IPS-15b (cell line): ENCODE measurements at regions not wholly inside any gene's neighbourhood (a gene's known extent, or its start where the extent isn't known, plus 50 kb on each side); places are given as distances from the start of the nearest gene placed in this dataset.

Source experiments
- H3K27me3 ChIP-seq: one replicate; pipeline ENCODE4 v1.6.1; 2013; ENCODE audit warnings: low read length; ENCODE audit not compliant: control insufficient read depth, insufficient read depth
- H3K36me3 ChIP-seq: one replicate; pipeline ENCODE4 v1.6.1; 2013; ENCODE audit warnings: low read length; ENCODE audit not compliant: control insufficient read depth, insufficient read depth
- H3K4me1 ChIP-seq: one replicate; pipeline ENCODE4 v1.6.1; 2013; ENCODE audit warnings: mild to moderate bottlenecking, low read length; ENCODE audit not compliant: control insufficient read depth, insufficient read depth
- H3K4me3 ChIP-seq: one replicate; pipeline ENCODE4 v1.5.1; 2013; ENCODE audit warnings: low read depth, low read length
- H3K9ac ChIP-seq: one replicate; pipeline ENCODE4 v1.6.1; 2013; ENCODE audit warnings: low read depth, mild to moderate bottlenecking, low read length
- H3K9me3 ChIP-seq: one replicate; pipeline ENCODE4 v1.6.1; 2013; ENCODE audit warnings: mild to moderate bottlenecking, low read length; ENCODE audit not compliant: control insufficient read depth, insufficient read depth

- H3K4me3 ChIP-seq: no peak overlapping the region
- H3K27me3 ChIP-seq: no peaks in the 10 kb centered on the region
- H3K9ac ChIP-seq: no peak overlapping the region
- H3K36me3 ChIP-seq: no peaks in the 10 kb centered on the region
- H3K9me3 ChIP-seq: no peaks in the 10 kb centered on the region
- H3K4me1 ChIP-seq: no peaks in the 10 kb centered on the region
Measured at GRCh38 chr17:21522755-21523336, 146.7 kb downstream of the KCNJ12 start.

- Histone ChIP-seq H3K36me3 (no peaks in the 10 kb centered on the region), H3K4me3 (no peak overlapping the region)
Measured at GRCh38 chr17:21523497-21524210, 147.5 kb downstream of the KCNJ12 start.

GRCh38 chr17:21524211-21524591 is 148.0 kb downstream of the KCNJ12 start:
- H3K4me1 ChIP-seq: no peaks in the 10 kb centered on the region
- H3K9me3 ChIP-seq: no peaks in the 10 kb centered on the region
- no peak overlapping the region for H3K9ac ChIP-seq
- H3K27me3 ChIP-seq: no peaks in the 10 kb centered on the region
- no peaks in the 10 kb centered on the region for H3K36me3 ChIP-seq
- no peak overlapping the region for H3K4me3 ChIP-seq

More at GRCh38 chr17:21523497-21524210, 147.5 kb downstream of the KCNJ12 start:
- H3K4me1 ChIP-seq: no peaks in the 10 kb centered on the region
- H3K9ac ChIP-seq: no peak overlapping the region
- no peaks in the 10 kb centered on the region for H3K9me3 ChIP-seq
- no peaks in the 10 kb centered on the region for H3K27me3 ChIP-seq

- Histone ChIP-seq H3K9me3 (no peaks in the 10 kb centered on the region), H3K36me3 (no peaks in the 10 kb centered on the region), H3K4me3 (no peak overlapping the region), H3K4me1 (no peaks in the 10 kb centered on the region), H3K27me3 (no peaks in the 10 kb centered on the region), H3K9ac (no peak overlapping the region)
Measured at GRCh38 chr17:21525464-21526130, 149.4 kb downstream of the KCNJ12 start.

- no peaks in the 10 kb centered on the region for H3K9me3 ChIP-seq
- no peak overlapping the region for H3K4me3 ChIP-seq
- H3K4me1 ChIP-seq: no peaks in the 10 kb centered on the region
- no peaks in the 10 kb centered on the region for H3K36me3 ChIP-seq
- H3K27me3 ChIP-seq: no peaks in the 10 kb centered on the region
- no peak overlapping the region for H3K9ac ChIP-seq
Measured at GRCh38 chr17:21528031-21528695, 152.0 kb downstream of the KCNJ12 start.

- no peaks in the 10 kb centered on the region for H3K4me1 ChIP-seq
- H3K9ac ChIP-seq: no peak overlapping the region
- no peaks in the 10 kb centered on the region for H3K9me3 ChIP-seq
- no peak overlapping the region for H3K4me3 ChIP-seq
- peaks cover 4% of the 10 kb centered on the region for H3K36me3 ChIP-seq
- H3K27me3 ChIP-seq: no peaks in the 10 kb centered on the region
Measured at GRCh38 chr17:21530311-21530710, 154.2 kb downstream of the KCNJ12 start.

GRCh38 chr17:21530841-21531240 is 154.7 kb downstream of the KCNJ12 start:
- no peak overlapping the region for H3K4me3 ChIP-seq
- H3K9ac ChIP-seq: no peak overlapping the region
- H3K4me1 ChIP-seq: no peaks in the 10 kb centered on the region
- no peaks in the 10 kb centered on the region for H3K9me3 ChIP-seq
- H3K36me3 ChIP-seq: peaks cover 4% of the 10 kb centered on the region
- no peaks in the 10 kb centered on the region for H3K27me3 ChIP-seq

- Histone ChIP-seq H3K9me3 (no peaks in the 10 kb centered on the region), H3K27me3 (no peaks in the 10 kb centered on the region), H3K9ac (no peak overlapping the region), H3K36me3 (peaks cover 4% of the 10 kb centered on the region), H3K4me1 (no peaks in the 10 kb centered on the region), H3K4me3 (no peak overlapping the region)
Measured at GRCh38 chr17:21532763-21533385, 156.7 kb downstream of the KCNJ12 start.

- no peaks in the 10 kb centered on the region for H3K27me3 ChIP-seq
- peaks cover 4% of the 10 kb centered on the region for H3K36me3 ChIP-seq
- H3K9me3 ChIP-seq: no peaks in the 10 kb centered on the region
- H3K9ac ChIP-seq: no peak overlapping the region
- H3K4me3 ChIP-seq: no peak overlapping the region
- no peaks in the 10 kb centered on the region for H3K4me1 ChIP-seq
Measured at GRCh38 chr17:21535686-21536375, 156.5 kb upstream of the KCNJ18 start.

- H3K36me3 ChIP-seq: peaks cover 4% of the 10 kb centered on the region
- H3K4me1 ChIP-seq: no peaks in the 10 kb centered on the region
- no peak overlapping the region for H3K9ac ChIP-seq
- no peaks in the 10 kb centered on the region for H3K9me3 ChIP-seq
- no peak overlapping the region for H3K4me3 ChIP-seq
- no peaks in the 10 kb centered on the region for H3K27me3 ChIP-seq
Measured at GRCh38 chr17:21537302-21537701, 155.0 kb upstream of the KCNJ18 start.

- peaks cover 4% of the 10 kb centered on the region for H3K36me3 ChIP-seq
Measured at GRCh38 chr17:21538615-21539014, 153.7 kb upstream of the KCNJ18 start.

More at GRCh38 chr17:21538615-21539014, 153.7 kb upstream of the KCNJ18 start:
- H3K9ac ChIP-seq: no peak overlapping the region
- H3K4me3 ChIP-seq: no peak overlapping the region
- no peaks in the 10 kb centered on the region for H3K27me3 ChIP-seq
- no peaks in the 10 kb centered on the region for H3K4me1 ChIP-seq
- H3K9me3 ChIP-seq: no peaks in the 10 kb centered on the region
